ENCODE measurements at regions not wholly inside any gene's neighbourhood (a gene's known extent, or its start where the extent isn't known, plus 50 kb on each side); places are given as distances from the start of the nearest gene placed in this dataset.

DNA sequence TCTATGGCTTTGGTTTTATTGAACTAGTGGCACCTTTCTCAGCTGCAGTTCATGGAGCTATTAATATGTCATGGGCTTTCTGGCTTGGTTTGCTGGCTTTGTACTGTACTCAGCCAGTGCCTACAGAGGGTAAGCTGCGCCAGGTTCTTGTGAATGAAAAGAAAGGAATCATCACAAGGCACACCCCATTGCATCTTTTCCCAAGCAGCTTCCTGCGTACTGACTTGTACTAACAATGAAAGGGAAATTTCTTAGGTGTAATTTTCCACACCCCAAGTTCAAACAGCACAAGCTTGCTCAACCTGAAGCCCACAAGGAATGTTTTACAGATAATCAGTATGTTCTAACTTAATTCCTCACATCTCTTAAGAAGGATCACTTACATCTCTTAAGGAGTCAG is 78.0 kb upstream of the TNFSF18 start:
- DNase-seq (ENCODE audit: low read depth in 2 of 2): no peak

DNA sequence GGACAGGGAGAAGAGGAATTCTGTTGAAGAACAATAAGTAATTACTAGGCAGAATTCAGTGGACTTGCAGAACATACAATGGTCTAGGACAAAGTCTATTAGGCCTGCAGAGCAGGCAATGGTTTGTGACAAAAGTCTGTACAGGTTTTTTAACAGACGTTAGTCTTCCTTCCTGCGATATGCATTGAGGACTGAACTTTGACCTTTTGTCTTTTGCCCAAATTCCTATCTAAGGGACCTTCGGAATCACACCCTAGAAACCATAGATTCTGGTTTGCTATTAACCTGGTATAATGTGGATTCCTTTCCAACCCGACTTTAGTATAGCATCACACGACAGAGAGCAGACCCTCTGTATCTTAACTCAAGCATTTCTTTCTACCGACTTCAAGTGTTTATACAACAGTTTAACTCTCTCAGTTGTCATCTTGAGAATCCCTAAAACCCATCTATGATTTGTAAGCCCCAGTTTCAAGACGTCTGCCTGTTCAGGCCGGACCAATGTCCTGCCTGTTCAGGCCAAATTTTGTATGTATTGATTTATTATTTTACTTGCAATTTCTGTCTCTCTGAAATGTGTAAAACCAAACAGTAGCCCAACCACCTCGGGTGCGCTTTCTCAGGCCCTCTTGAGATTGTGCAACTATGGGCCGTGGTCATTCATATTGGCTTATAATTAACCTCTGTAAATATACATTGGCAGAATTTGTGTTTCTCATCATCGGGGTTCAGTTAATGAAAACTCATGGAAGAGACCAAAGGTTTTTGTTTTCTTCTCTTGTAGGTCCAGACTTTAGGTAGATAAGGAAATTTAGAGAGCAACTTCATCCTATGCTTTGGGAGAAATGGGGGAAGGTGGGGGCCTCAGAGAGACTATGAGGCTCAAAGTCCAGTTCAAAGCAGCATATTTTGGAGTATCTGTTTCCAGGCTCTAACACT is 76.9 kb upstream of the TNFSF18 start:
- no peak for DNase-seq (ENCODE audit: low read depth in 2 of 2)

DNA sequence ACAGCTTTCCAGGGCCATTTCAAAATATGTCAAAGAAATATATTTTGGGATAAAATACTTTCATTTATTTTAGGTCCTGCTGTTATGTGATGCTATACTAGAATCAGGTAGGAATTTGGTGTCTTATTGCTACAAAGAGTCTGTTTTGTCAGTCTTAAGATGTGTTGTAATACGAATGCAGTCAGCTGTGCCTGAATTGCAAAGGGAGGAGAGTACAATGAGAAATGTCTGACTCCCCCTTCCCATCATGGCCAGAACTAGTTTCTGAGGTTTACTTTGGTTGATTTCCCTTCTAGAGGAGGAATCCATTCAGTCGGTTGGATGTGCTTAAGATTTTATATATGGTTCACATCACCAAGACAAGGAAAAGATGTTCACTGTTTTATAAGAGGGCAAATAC is 75.7 kb upstream of the TNFSF18 start:
- DNase-seq (ENCODE audit: low read depth in 2 of 2): no peak

DNA sequence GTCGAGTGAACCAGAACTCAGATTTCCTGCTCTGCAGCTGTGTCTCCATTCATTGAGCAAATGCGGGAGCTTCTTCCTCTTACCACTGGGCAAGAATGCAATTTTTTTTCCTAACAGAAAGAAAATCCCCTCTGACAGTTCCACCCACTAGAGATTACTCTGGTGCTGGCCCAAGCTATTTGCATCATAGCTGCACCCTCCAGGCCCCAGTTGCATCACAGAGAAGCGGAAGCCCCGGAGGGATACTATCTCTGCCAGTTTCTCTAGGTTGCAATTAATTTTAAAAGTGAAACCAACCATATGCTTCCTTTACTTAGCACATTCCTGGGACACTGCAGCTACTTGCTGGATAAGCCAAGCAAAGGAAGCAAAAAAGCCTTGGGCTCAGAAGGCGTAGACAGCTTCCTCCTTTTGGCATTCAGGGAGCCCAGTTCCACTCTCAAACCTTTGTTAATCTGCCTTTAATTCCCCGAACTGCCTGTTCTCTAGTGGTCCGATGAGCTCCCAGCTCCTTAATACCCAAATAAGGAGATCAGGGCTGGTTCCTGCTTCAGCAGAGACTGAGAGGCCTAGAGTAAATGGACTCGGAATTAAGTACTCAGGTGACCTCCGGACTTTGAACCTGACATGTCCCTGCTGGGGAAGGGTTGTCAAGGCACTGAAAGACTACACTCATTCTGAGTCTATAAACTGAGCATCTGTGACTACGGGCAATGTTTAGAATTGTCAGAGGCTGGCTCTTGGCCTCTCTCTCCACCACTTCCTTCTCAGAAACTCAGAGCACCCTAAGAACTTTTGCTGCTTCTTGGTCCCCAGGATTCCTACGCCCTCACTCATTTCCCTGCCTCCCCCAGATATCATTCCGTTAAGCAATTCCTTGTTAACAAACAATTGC is 72.5 kb upstream of the TNFSF18 start:
- peak; percentile 63 to 87 for DNase-seq (ENCODE audit: low read depth in 2 of 2)

DNA sequence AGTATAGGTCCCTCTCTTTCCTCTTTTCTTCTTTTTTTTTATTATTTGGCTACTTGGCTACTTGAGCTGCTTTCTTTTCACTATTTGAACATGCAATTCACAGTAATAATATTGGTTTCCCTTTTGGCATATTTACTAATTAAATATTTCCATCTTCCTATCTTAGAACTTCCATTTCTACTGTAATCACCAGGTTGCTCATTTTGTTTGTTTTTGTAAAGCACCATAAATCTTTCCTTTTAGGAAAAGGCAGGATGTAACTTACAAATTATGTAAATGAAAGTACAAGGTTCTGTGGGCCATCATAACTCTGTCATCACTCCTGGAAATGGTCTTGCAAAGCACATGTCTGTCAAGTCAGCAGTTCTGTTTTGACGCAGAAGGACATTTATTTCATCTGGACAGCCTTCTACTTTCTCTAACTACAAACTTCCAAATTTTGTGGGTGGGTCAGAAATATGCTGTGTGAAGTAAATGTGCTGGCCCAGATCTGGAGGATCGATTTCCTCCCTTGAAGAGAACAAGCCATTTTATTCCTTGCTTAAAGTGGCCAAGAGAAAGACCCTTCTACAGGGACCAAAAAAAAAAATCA is 71.7 kb upstream of the TNFSF18 start:
- DNase-seq (ENCODE audit: low read depth in 2 of 2): peak; percentile 58 to 90

DNA sequence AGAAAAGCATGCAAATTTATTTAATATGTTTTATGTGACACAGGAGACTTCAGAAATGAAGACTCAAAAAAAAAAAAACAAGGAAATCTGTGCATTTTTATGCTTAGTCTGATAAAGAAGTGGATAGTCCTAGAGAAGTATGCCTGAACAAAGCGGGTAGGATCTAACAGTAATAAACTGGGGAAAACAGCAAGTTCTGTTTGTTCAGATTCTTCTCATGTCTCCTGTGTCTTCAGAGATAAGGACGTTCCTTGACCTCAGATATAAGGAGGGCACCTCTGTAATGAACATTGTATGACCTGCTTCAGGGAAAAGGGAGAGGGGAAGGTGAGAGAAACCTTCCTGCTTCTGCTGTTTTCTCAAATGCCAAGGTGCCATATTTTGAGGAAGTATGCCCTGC is 67.7 kb upstream of the TNFSF18 start:
- no peak for DNase-seq (ENCODE audit: low read depth in 2 of 2)

DNA sequence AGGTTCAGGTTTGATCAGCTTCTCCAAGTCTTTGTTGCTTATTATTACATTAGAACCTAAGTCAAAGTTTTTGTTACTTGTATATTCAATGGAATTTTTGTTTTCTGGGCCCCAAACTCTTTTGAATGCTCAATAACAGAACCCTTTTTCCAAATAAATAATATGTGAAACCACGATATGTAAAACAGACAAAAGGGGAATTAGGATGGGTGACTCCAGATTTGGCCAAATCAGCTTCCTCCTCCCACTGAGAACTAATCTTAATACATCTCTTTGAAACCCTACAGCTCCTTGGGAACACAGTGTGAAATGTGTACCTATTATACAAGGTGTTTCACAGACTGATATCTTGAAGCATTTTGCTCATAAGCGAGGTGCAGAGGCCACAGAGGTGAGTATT is 67.0 kb upstream of the TNFSF18 start:
- DNase-seq (ENCODE audit: low read depth in 2 of 2): no peak

DNA sequence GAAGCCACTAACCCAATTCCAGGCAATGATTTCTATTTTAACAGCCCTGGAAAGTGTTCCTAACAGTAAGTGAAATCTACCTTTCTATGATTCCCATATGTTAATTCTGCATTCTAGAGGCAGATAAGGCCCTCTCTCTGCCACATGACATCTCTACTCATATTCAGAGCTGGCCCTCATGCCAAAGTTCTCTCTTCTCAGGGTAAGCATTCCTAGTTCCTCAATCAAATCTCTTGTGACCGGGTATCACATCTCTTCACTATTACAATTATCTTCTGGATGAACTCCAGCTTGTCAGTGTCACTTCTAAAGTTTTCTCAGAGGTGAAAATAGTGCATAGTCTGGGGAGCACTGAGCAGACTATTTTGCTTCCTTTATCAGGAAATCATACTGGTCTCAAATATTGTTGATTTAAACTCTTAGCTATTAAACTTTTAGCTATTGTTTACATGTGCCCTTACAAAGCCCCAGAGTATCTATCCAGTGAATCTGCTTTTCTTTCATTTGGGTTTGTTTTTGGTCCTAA is 66.4 kb upstream of the TNFSF18 start:
- DNase-seq (ENCODE audit: low read depth in 2 of 2): peak; percentile 20 to 36

DNA sequence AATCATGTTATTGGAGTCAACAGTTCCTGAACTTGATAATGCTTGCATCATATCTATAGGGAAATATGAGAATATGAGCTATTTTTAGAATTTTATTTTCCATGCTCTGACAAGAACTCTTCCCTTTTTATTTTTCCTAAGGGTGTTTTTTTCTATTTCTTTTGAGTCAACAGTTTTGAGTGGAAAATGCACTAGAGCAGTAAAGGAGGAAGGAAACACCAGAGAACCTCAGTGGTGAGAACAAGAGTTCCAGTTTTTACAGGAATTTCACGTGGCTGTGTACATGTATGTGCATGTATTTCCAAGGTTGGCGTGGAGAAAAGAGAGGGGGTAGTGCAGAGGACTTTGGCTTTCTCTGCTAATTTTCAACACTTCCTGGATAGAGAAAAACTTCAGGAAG is 63.6 kb upstream of the TNFSF18 start:
- DNase-seq (ENCODE audit: low read depth in 2 of 2): peak in 1 of 2 donors; percentile 64

DNA sequence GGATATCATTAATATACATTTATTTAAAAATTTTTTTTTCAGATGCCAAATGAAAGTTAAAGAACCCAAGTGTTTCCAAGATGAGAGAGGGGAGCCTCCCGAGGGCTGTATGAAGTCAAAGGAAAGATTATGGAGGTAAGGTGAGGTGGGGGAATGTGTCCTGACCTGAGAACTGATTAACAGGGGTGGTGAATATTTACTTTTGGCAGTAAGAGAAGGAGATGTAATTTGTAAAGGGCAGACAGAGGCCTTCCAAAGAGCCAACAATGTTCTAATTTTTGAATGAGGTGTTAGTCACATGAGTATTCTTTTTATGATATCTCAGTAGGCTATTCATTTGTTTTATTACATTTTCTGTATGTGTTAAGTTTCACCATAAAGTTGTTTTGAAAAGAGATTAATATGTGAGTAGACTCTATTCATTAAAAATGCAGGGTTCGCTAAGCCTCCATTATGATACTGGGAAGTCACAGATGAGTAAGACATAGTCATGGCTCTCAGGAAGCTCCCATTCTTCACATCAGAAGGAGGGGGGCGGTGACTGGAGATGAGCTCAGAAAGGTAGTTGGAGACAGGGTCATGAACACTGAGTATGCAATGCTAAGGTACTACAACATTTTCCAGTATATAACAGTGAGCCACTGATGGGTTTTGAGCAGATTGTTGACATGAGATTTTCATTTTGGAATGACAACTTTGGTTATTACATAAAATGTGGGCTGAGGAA is 62.4 kb upstream of the TNFSF18 start:
- peak; percentile 3 to 82 for DNase-seq (ENCODE audit: low read depth in 2 of 2)

DNA sequence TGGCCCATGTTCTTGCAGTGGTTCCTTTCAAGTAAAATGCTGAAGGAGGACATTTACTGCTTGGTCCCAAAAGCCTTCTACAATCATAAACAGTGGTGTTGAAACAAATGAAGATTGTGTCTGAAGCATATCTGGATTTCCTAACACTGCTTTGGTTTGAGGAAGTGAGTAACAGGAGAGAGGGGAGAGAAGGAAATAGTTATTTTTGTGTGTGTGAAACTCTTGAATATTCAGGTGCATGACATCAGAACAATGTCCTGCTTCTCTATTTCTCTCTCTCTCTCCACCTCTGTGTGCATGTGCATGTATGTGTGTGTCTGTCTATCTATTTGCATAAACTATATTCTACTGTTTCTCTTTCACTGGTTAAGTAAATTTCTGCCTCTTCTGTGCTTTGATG is 61.4 kb upstream of the TNFSF18 start:
- DNase-seq (ENCODE audit: low read depth in 2 of 2): peak; percentile 77 to 79

DNA sequence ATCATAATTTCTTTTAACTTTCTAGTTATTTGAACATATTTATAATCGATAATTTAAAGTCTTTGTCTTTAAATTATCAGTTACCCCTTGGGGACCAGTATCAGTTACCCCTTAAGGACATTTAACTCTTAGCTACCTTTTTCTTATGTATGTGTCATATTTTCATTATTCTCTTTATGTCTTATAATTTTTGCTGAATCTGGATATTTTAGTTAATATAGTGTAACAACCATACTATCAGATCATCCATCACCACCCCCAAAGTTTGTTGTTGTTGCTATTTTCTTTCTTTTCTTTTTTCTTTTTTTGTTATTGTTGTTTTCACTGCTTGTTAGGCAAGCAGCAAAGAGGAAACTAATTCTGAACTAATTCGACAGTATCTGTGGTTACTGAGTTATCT is 57.0 kb upstream of the TNFSF18 start:
- DNase-seq (ENCODE audit: low read depth in 2 of 2): no peak

DNA sequence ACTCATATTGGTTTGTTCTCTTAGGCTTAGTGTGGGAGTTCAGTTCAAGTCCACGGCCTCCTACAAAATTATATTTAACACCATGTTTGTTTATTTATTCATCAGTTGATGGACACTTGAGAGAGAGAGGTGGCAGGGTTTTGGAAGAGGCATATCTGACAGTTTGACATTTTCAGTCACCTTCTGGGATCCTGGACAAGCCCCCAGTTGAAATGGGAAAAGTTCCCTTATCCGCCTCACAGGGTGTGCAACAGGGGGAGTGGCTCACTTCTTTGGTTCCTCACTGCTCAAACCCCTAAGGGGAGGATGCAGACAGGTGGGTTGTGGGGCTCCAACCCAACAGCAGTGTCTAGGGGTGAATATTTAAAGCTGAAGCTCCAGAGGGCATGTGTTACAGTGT is 52.3 kb upstream of the TNFSF18 start:
- DNase-seq (ENCODE audit: low read depth in 2 of 2): no peak

DNA sequence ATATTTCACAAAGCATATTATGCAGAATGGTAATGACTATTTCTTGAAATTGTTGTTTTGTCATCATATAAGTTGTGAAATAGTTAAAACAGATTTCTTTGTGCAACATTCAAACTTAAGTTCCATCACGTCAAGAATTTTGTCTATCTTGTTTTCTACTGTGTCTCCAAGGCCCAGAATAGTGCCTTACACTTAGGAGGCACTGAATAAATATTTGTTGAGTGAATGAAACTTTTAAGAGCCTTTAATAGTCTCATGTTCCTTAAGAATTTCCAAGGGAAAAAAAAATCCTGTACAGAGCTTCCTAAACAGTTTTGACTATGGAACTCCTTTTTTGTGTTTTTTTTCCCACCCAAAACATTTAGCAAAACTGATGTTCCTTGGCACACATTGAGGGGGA is 50.8 kb upstream of the TNFSF18 start:
- no peak for DNase-seq (ENCODE audit: low read depth in 2 of 2)

DNA sequence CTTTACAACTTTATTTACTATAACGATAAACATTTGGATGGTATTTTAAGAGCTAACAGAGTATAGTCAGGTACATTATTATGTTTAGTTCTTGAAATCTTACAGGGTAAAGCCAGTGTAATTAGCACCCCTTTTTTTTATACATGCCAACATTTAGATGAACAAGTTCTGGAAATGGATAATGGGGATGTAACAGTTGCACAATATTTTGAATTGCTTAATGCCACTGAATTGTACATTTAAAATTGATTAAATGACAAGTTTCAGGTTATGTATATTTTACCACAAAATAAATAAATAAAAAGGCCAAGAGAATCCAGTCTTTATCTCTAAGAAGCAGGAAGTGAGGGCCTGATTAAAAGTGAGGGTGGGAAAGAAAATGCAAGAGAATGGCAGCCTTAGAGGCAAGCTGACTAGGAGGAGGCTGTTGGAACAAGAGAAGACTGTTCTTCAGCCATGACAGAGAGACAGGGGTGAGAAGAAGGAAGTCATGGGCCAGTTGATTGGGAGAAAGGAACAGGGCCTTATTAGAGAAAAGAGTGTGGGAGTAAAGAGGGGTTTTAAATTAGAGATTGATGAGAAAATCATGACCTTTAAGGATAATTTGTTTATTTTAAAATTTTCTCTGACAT is 49.9 kb upstream of the TNFSF18 start:
- DNase-seq (ENCODE audit: low read depth in 2 of 2): no peak

All from lung microvascular endothelial cell (primary cell).